Neural progenitor cell (in vitro differentiated cells): ENCODE measurements at regions not wholly inside any gene's neighbourhood (a gene's known extent, or its start where the extent isn't known, plus 50 kb on each side); places are given as distances from the start of the nearest gene placed in this dataset.

Experiments
- DNase-seq: peaks from one replicate; pipeline ENCODE4 v3.0.0-alpha.2; 2016; ENCODE audit warnings: low spot score
- H2AFZ ChIP-seq: fragments of 200-600 bp; sonication (generic); replicated peaks from 2 replicates; pipeline ENCODE4 v1.6.1; 2016; ENCODE audit warnings: antibody characterized with exemption
- H3F3A ChIP-seq: fragments of 200-600 bp; sonication (generic); 2 replicates; pipeline ENCODE4 v1.6.1; 2016; ENCODE audit warnings: antibody characterized with exemption, low read depth
- H3K27ac ChIP-seq: fragments of 200-600 bp; sonication (generic); 2 replicates; pipeline ENCODE4 v1.5.1; 2016; ENCODE audit warnings: mild to moderate bottlenecking
- H3K27me3 ChIP-seq: fragments of 200-600 bp; sonication (generic); 2 replicates; pipeline ENCODE4 v1.6.1; 2016; ENCODE audit warnings: mild to moderate bottlenecking, moderate library complexity
- H3K36me3 ChIP-seq: fragments of 200-600 bp; sonication (generic); 2 replicates; pipeline ENCODE4 v1.5.1; 2016
- H3K4me1 ChIP-seq: fragments of 200-600 bp; sonication (generic); 2 replicates; pipeline ENCODE4 v1.6.1; 2016; ENCODE audit warnings: mixed run types
- H3K4me2 ChIP-seq: fragments of 200-600 bp; sonication (generic); 2 replicates; pipeline ENCODE4 v1.6.1; 2016
- H3K4me3 ChIP-seq: fragments of 200-600 bp; sonication (generic); 2 replicates; pipeline ENCODE4 v1.5.1; 2016
- H3K79me2 ChIP-seq: fragments of 200-600 bp; sonication (generic); 2 replicates; pipeline ENCODE4 v1.6.1; 2016; ENCODE audit warnings: low read depth
- H3K9ac ChIP-seq: fragments of 200-600 bp; sonication (generic); 2 replicates; pipeline ENCODE4 v1.6.1; 2016
- H3K9me3 ChIP-seq: fragments of 200-600 bp; sonication (generic); 2 replicates; pipeline ENCODE4 v1.5.1; 2016; ENCODE audit warnings: low read depth
- H4K20me1 ChIP-seq: fragments of 200-600 bp; sonication (generic); 2 replicates; pipeline ENCODE4 v1.6.1; 2016; ENCODE audit warnings: low read depth
- H3K27ac Mint-ChIP-seq: 3 replicates; pipeline ENCODE4 v1.8.0; 2021; ENCODE audit warnings: mixed read lengths
- H3K27me3 Mint-ChIP-seq: 2 replicates; pipeline ENCODE4 v1.8.0; 2022; ENCODE audit warnings: low read depth, mild to moderate bottlenecking, inconsistent platforms, moderate library complexity, mixed read lengths; ENCODE audit not compliant: insufficient read depth
- H3K36me3 Mint-ChIP-seq: 3 replicates; pipeline ENCODE4 v1.8.0; 2021; ENCODE audit warnings: mixed read lengths
- H3K4me1 Mint-ChIP-seq: 3 replicates; pipeline ENCODE4 v1.8.0; 2021; ENCODE audit warnings: mixed read lengths
- H3K4me3 Mint-ChIP-seq: 3 replicates; pipeline ENCODE4 v1.8.0; 2021; ENCODE audit warnings: mild to moderate bottlenecking, moderate library complexity, mixed read lengths
- H3K9me3 Mint-ChIP-seq: 3 replicates; pipeline ENCODE4 v1.8.0; 2020; ENCODE audit warnings: mixed read lengths
- CTCF ChIP-seq: fragments of 200-600 bp; sonication (generic); IDR thresholded peaks from 2 replicates; pipeline ENCODE4 v1.5.1; 2017; ENCODE audit warnings: antibody characterized with exemption, mild to moderate bottlenecking
- EZH2 ChIP-seq: fragments of 200-600 bp; sonication (generic); IDR thresholded peaks from 2 replicates; pipeline ENCODE4 v1.6.1; 2017; ENCODE audit warnings: antibody characterized with exemption, mild to moderate bottlenecking, moderate library complexity
- EZH2phosphoT487 ChIP-seq: fragments of 200-600 bp; sonication (generic); IDR thresholded peaks from 2 replicates; pipeline ENCODE4 v1.6.1; 2017; ENCODE audit warnings: antibody characterized with exemption

GRCh38 chr7:69012149-69012548 lies 586.1 kb upstream of the AUTS2 start:
- no peaks in the 10 kb centered on the region for H4K20me1 ChIP-seq
- H3K4me3 Mint-ChIP-seq: no peak overlapping the region

GRCh38 chr7:69017208-69017607 lies 581.1 kb upstream of the AUTS2 start:
- Mint-ChIP-seq H3K27me3 (peaks cover 2% of the 10 kb centered on the region), H3K27ac (no peak overlapping the region), H3K4me3 (no peak overlapping the region), H3K9me3 (peaks cover 17% of the 10 kb centered on the region), H3K4me1 (no peaks in the 10 kb centered on the region), H3K36me3 (no peaks in the 10 kb centered on the region)
- Histone ChIP-seq H3K79me2 (no peaks in the 10 kb centered on the region), H3K9ac (no peak overlapping the region), H3K4me3 (no peak overlapping the region), H3K27me3 (no peaks in the 10 kb centered on the region), H3F3A (no peaks in the 10 kb centered on the region), H3K4me1 (no peaks in the 10 kb centered on the region), H3K4me2 (no peak overlapping the region), H3K36me3 (no peaks in the 10 kb centered on the region), H3K9me3 (peaks cover 10% of the 10 kb centered on the region), H4K20me1 (no peaks in the 10 kb centered on the region), H2AFZ (no peak overlapping the region), H3K27ac (no peak overlapping the region)
- DNase-seq: no peak
- TF ChIP-seq CTCF (no peak), EZH2 (no peak), EZH2phosphoT487 (no peak)

More at GRCh38 chr7:69012149-69012548, 586.1 kb upstream of the AUTS2 start:
- Histone ChIP-seq H3F3A (no peaks in the 10 kb centered on the region), H3K9me3 (peaks cover 9% of the 10 kb centered on the region), H3K27me3 (no peaks in the 10 kb centered on the region), H3K27ac (no peak overlapping the region), H3K4me2 (no peak overlapping the region), H3K9ac (no peak overlapping the region), H3K4me1 (no peaks in the 10 kb centered on the region), H3K4me3 (no peak overlapping the region), H2AFZ (no peak overlapping the region), H3K36me3 (no peaks in the 10 kb centered on the region), H3K79me2 (no peaks in the 10 kb centered on the region)
- Mint-ChIP-seq H3K27me3 (peaks cover 4% of the 10 kb centered on the region), H3K9me3 (peaks cover 5% of the 10 kb centered on the region), H3K27ac (no peak overlapping the region), H3K4me1 (no peaks in the 10 kb centered on the region), H3K36me3 (no peaks in the 10 kb centered on the region)
- TF ChIP-seq EZH2phosphoT487 (no peak), EZH2 (no peak), CTCF (no peak)
- no peak for DNase-seq

GRCh38 chr7:69018200-69018599 lies 580.1 kb upstream of the AUTS2 start:
- H3K9me3 ChIP-seq: peaks cover 5% of the 10 kb centered on the region
- H3K27ac ChIP-seq: no peak overlapping the region
- no peaks in the 10 kb centered on the region for H3F3A ChIP-seq
- H3K4me1 ChIP-seq: no peaks in the 10 kb centered on the region
- H3K4me1 Mint-ChIP-seq: no peaks in the 10 kb centered on the region
- H3K27me3 ChIP-seq: no peaks in the 10 kb centered on the region
- no peaks in the 10 kb centered on the region for H3K36me3 Mint-ChIP-seq
- no peaks in the 10 kb centered on the region for H3K79me2 ChIP-seq
- no peak overlapping the region for H3K4me2 ChIP-seq
- H3K4me3 Mint-ChIP-seq: no peak overlapping the region
- H3K27ac Mint-ChIP-seq: no peak overlapping the region
- no peak overlapping the region for H3K4me3 ChIP-seq
- no peak overlapping the region for H2AFZ ChIP-seq
- no peak overlapping the region for H3K9ac ChIP-seq
- H4K20me1 ChIP-seq: no peaks in the 10 kb centered on the region
- no peaks in the 10 kb centered on the region for H3K36me3 ChIP-seq
- peaks cover 20% of the 10 kb centered on the region for H3K9me3 Mint-ChIP-seq
- peaks cover 2% of the 10 kb centered on the region for H3K27me3 Mint-ChIP-seq
- peak; percentile 61 for DNase-seq
- no peak for TF ChIP-seq EZH2phosphoT487
- peak; percentile 56 for TF ChIP-seq CTCF

- no peaks in the 10 kb centered on the region for H3K4me1 ChIP-seq
- no peak overlapping the region for H3K4me3 ChIP-seq
- no peak overlapping the region for H2AFZ ChIP-seq
- H3K27me3 ChIP-seq: no peaks in the 10 kb centered on the region
- H3K9ac ChIP-seq: no peak overlapping the region
- no peak overlapping the region for H3K27ac Mint-ChIP-seq
- H3K9me3 Mint-ChIP-seq: peaks cover 20% of the 10 kb centered on the region
- no peak overlapping the region for H3K4me3 Mint-ChIP-seq
- H3K9me3 ChIP-seq: peaks cover 5% of the 10 kb centered on the region
- H3K27ac ChIP-seq: no peak overlapping the region
- H4K20me1 ChIP-seq: no peaks in the 10 kb centered on the region
- H3K36me3 Mint-ChIP-seq: no peaks in the 10 kb centered on the region
- no peak for DNase-seq
- no peak overlapping the region for H3K4me2 ChIP-seq
- no peaks in the 10 kb centered on the region for H3K4me1 Mint-ChIP-seq
- TF ChIP-seq EZH2 (no peak), EZH2phosphoT487 (no peak), CTCF (no peak)
- H3K36me3 ChIP-seq: no peaks in the 10 kb centered on the region
- no peaks in the 10 kb centered on the region for H3K79me2 ChIP-seq
- H3K27me3 Mint-ChIP-seq: peaks cover 2% of the 10 kb centered on the region
- no peaks in the 10 kb centered on the region for H3F3A ChIP-seq
Observed at GRCh38 chr7:69019437-69019836, 578.8 kb upstream of the AUTS2 start.
